ENCODE measurements at regions not wholly inside any gene's neighbourhood (a gene's known extent, or its start where the extent isn't known, plus 50 kb on each side); places are given as distances from the start of the nearest gene placed in this dataset.
A peak's percentile ranks its signal among the peaks of the same experiment; 100 is the strongest.

GRCh38 chr16:85990861-85991301 lies 91.9 kb downstream of the IRF8 start:
- DNase-seq (ENCODE audit: low read depth): no peak

- no peak for DNase-seq (ENCODE audit: low read depth)
Observed at GRCh38 chr16:85991425-85991824, 92.5 kb downstream of the IRF8 start.

GRCh38 chr16:85991856-85992255 lies 92.9 kb downstream of the IRF8 start:
- DNase-seq (ENCODE audit: low read depth): no peak

GRCh38 chr16:85992359-85992758 lies 93.4 kb downstream of the IRF8 start:
- DNase-seq (ENCODE audit: low read depth): no peak

GRCh38 chr16:85992779-85993178 lies 93.8 kb downstream of the IRF8 start:
- DNase-seq (ENCODE audit: low read depth): no peak

GRCh38 chr16:85994492-85995490 lies 95.8 kb downstream of the IRF8 start:
- DNase-seq (ENCODE audit: low read depth): no peak

GRCh38 chr16:85995541-85996423 lies 96.8 kb downstream of the IRF8 start:
- DNase-seq (ENCODE audit: low read depth): no peak

- DNase-seq (ENCODE audit: low read depth): no peak
Observed at GRCh38 chr16:85996843-85997242, 97.9 kb downstream of the IRF8 start.

- no peak for DNase-seq (ENCODE audit: low read depth)
Observed at GRCh38 chr16:85998171-85998867, 99.4 kb downstream of the IRF8 start.

GRCh38 chr16:85998868-85999729 lies 100.1 kb downstream of the IRF8 start:
- no peak for DNase-seq (ENCODE audit: low read depth)

- no peak for DNase-seq (ENCODE audit: low read depth)
Observed at GRCh38 chr16:85999778-86000177, 100.8 kb downstream of the IRF8 start.

GRCh38 chr16:86002178-86002900 lies 103.4 kb downstream of the IRF8 start:
- no peak for DNase-seq (ENCODE audit: low read depth)

GRCh38 chr16:86007524-86007923 lies 108.6 kb downstream of the IRF8 start:
- DNase-seq (ENCODE audit: low read depth): no peak

- no peak for DNase-seq (ENCODE audit: low read depth)
Observed at GRCh38 chr16:86010680-86011141, 111.7 kb downstream of the IRF8 start.

GRCh38 chr16:86011532-86011931 lies 112.6 kb downstream of the IRF8 start:
- no peak for DNase-seq (ENCODE audit: low read depth)

- no peak for DNase-seq (ENCODE audit: low read depth)
Observed at GRCh38 chr16:86012221-86012620, 113.3 kb downstream of the IRF8 start.

- no peak for DNase-seq (ENCODE audit: low read depth)
Observed at GRCh38 chr16:86013867-86014266, 114.9 kb downstream of the IRF8 start.

- DNase-seq (ENCODE audit: low read depth): no peak
Observed at GRCh38 chr16:86015606-86016005, 116.6 kb downstream of the IRF8 start.

- peak; percentile 38 for DNase-seq (ENCODE audit: low read depth)
Observed at GRCh38 chr16:86016201-86016965, 117.4 kb downstream of the IRF8 start.
